SK-N-SH (cell line): ENCODE measurements at regions not wholly inside any gene's neighbourhood (a gene's known extent, or its start where the extent isn't known, plus 50 kb on each side); places are given as distances from the start of the nearest gene placed in this dataset.

ENCODE experiments used
- CTCF ChIA-PET: fragments of 300-600, 350-600 bp; formaldehyde crosslinking; extraction: SDS; loops from one replicate; lab custom pipeline; 2021; lab: Yijun Ruan, JAX
- POLR2A ChIA-PET: fragments of 350-600 bp; sonication (Branson Sonifier 250); formaldehyde crosslinking; extraction: SDS; loops from one replicate; lab custom pipeline; 2020; ENCODE audit warnings: antibody characterized with exemption, inconsistent platforms; lab: Yijun Ruan, JAX
- DNase-seq: peaks from one replicate; pipeline ENCODE4 v3.0.0; 2012
- H2AFZ ChIP-seq: fragments of 200-600 bp; sonication (generic); 2 replicates; pipeline ENCODE4 v1.8.1; 2016; ENCODE audit warnings: antibody characterized with exemption, mild to moderate bottlenecking, low read depth
- H3F3A ChIP-seq: fragments of 200-600 bp; sonication (generic); replicated peaks from 2 replicates; pipeline ENCODE3; 2016; ENCODE audit warnings: antibody characterized with exemption, mild to moderate bottlenecking; ENCODE audit not compliant: insufficient read depth
- H3K27ac ChIP-seq, 2 experiments: fragments of 200-500 bp in 1 of 2; fragments of 200-600 bp in 1 of 2; sonication (Bioruptor generic) in 1 of 2; sonication (generic), shearing (Covaris generic) in 1 of 2; 2 replicates each; pipeline versions ENCODE4 v1.5.1 to v1.6.1; 2014 to 2016; ENCODE audit warnings: low read depth in 2 of 2, inconsistent platforms in 1 of 2, low read length in 1 of 2, mild to moderate bottlenecking in 1 of 2, mixed read lengths in 1 of 2
- H3K27me3 ChIP-seq: fragments of 200-600 bp; sonication (generic), shearing (Covaris generic); 2 replicates; pipeline ENCODE4 v1.6.1; 2016; ENCODE audit warnings: mixed run types; ENCODE audit not compliant: insufficient read depth
- H3K36me3 ChIP-seq, 2 experiments: fragments of 200-500 bp in 1 of 2; fragments of 200-600 bp in 1 of 2; sonication (Bioruptor generic) in 1 of 2; sonication (generic) in 1 of 2; replicated peaks in 1 of 2; 2 replicates each; pipeline versions ENCODE3 to v1.5.1; 2014 to 2016; ENCODE audit warnings: low read length in 1 of 2, mild to moderate bottlenecking in 1 of 2; ENCODE audit not compliant: insufficient read depth in 2 of 2, control insufficient read depth in 1 of 2
- H3K4me1 ChIP-seq, 2 experiments: fragments of 200-500 bp in 1 of 2; fragments of 200-600 bp in 1 of 2; sonication (Bioruptor generic) in 1 of 2; sonication (generic), shearing (Covaris generic) in 1 of 2; 2 replicates each; pipeline versions ENCODE4 v1.5.1 to v1.6.1; 2014 to 2016; ENCODE audit warnings: low read depth in 1 of 2, low read length in 1 of 2, mixed run types in 1 of 2; ENCODE audit not compliant: insufficient read depth in 2 of 2, control insufficient read depth in 1 of 2
- H3K4me2 ChIP-seq: fragments of 200-600 bp; sonication (generic), shearing (Covaris generic); 2 replicates; pipeline ENCODE4 v1.6.1; 2017; ENCODE audit warnings: mixed run types
- H3K4me3 ChIP-seq, 2 experiments: fragments of 200-500 bp in 1 of 2; fragments of 200-600 bp in 1 of 2; sonication (Bioruptor generic) in 1 of 2; sonication (generic), shearing (Covaris generic) in 1 of 2; 2 replicates each; pipeline versions ENCODE4 v1.5.1 to v1.8.1; 2014 to 2016; ENCODE audit warnings: low read depth in 2 of 2, inconsistent platforms in 1 of 2, low read length in 1 of 2, mild to moderate bottlenecking in 1 of 2, mixed read lengths in 1 of 2, moderate library complexity in 1 of 2
- H3K79me2 ChIP-seq: fragments of 200-600 bp; sonication (generic); 2 replicates; pipeline ENCODE4 v1.8.1; 2017; ENCODE audit warnings: mild to moderate bottlenecking; ENCODE audit not compliant: insufficient read depth
- H3K9ac ChIP-seq: fragments of 200-600 bp; sonication (generic); 2 replicates; pipeline ENCODE4 v1.6.1; 2017; ENCODE audit warnings: mixed run types
- H3K9me2 ChIP-seq: fragments of 200-600 bp; sonication (generic); 2 replicates; pipeline ENCODE4 v1.6.1; 2017; ENCODE audit warnings: mixed run types
- H3K9me3 ChIP-seq: fragments of 200-600 bp; sonication (generic); 2 replicates; pipeline ENCODE4 v1.6.1; 2017; ENCODE audit warnings: mixed run types, mild to moderate bottlenecking, moderate library complexity
- H4K20me1 ChIP-seq: fragments of 200-600 bp; sonication (generic); 2 replicates; pipeline ENCODE4 v1.6.1; 2017; ENCODE audit warnings: mild to moderate bottlenecking, mixed run types; ENCODE audit not compliant: insufficient read depth
- ELF1 ChIP-seq: IDR thresholded peaks from 2 replicates; pipeline ENCODE4 v1.4.0; 2012
- EP300 ChIP-seq, 2 experiments: IDR thresholded peaks; 2 replicates each; pipeline versions ENCODE4 v1.4.0 to v1.6.1; 2012; ENCODE audit warnings: borderline replicate concordance in 1 of 2, low read depth in 1 of 2, low read length in 1 of 2
- EZH2phosphoT487 ChIP-seq: fragments of 200-600 bp; sonication (generic); IDR thresholded peaks from 2 replicates; pipeline ENCODE4 v1.6.1; 2017; ENCODE audit warnings: low read depth, mixed run types, mild to moderate bottlenecking, antibody characterized with exemption, moderate library complexity, borderline replicate concordance
- FOSL2 ChIP-seq: IDR thresholded peaks from 2 replicates; pipeline ENCODE4 v1.4.0; 2012; ENCODE audit warnings: low read depth, mild to moderate bottlenecking, moderate library complexity, borderline replicate concordance
- FOXJ3 ChIP-seq: sonication (generic); formaldehyde crosslinking; IDR thresholded peaks from 2 replicates; pipeline ENCODE4 v1.5.1; 2020; ENCODE audit warnings: mild to moderate bottlenecking, missing genetic modification reagents
- GATA2 ChIP-seq: sonication (generic); formaldehyde crosslinking; IDR thresholded peaks from 2 replicates; pipeline ENCODE4 v1.5.0; 2020; ENCODE audit warnings: mild to moderate bottlenecking, missing genetic modification reagents
- JUND ChIP-seq: IDR thresholded peaks from 2 replicates; pipeline ENCODE4 v1.4.0; 2012
- MAX ChIP-seq: IDR thresholded peaks from 2 replicates; pipeline ENCODE4 v1.4.0; 2012; ENCODE audit warnings: low read depth
- MEF2A ChIP-seq: IDR thresholded peaks from 2 replicates; pipeline ENCODE4 v1.4.0; 2012; ENCODE audit warnings: low read depth, borderline replicate concordance
- MXI1 ChIP-seq: IDR thresholded peaks from 2 replicates; pipeline ENCODE4 v1.6.1; 2012; ENCODE audit warnings: mild to moderate bottlenecking, low read depth, low read length, improper control_type of control experiment
- NFIC ChIP-seq: IDR thresholded peaks from 2 replicates; pipeline ENCODE4 v1.4.0; 2012; ENCODE audit warnings: borderline replicate concordance
- PBX3 ChIP-seq: IDR thresholded peaks from 2 replicates; pipeline ENCODE4; 2012
- POLR2AphosphoS5 ChIP-seq: IDR thresholded peaks from 2 replicates; pipeline ENCODE4 v1.6.1; 2012; ENCODE audit warnings: low read depth, low read length
- RAD21 ChIP-seq: IDR thresholded peaks from 2 replicates; pipeline ENCODE4 v1.6.1; 2012; ENCODE audit warnings: mild to moderate bottlenecking, low read length
- RFX5 ChIP-seq: IDR thresholded peaks from 2 replicates; pipeline ENCODE4 v1.6.1; 2012; ENCODE audit warnings: mild to moderate bottlenecking, improper control_type of control experiment, low read length
- SIN3A ChIP-seq: IDR thresholded peaks from 2 replicates; pipeline ENCODE4 v1.6.1; 2012; ENCODE audit warnings: low read depth, mild to moderate bottlenecking, low read length, moderate library complexity, borderline replicate concordance
- TCF12 ChIP-seq: IDR thresholded peaks from 2 replicates; pipeline ENCODE4 v1.4.0; 2012
- TEAD4 ChIP-seq: IDR thresholded peaks from 2 replicates; pipeline ENCODE4 v1.4.0; 2012; ENCODE audit warnings: mild to moderate bottlenecking, borderline replicate concordance; ENCODE audit not compliant: insufficient read depth
- WGBS: methylation state at CpG from one replicate; pipeline ENCODE4 v1.1.6; 2017; ENCODE audit warnings: low lambda C conversion rate; 5-methylcytosine and 5-hydroxymethylcytosine counted together
- TF ChIP-seq, protein P1 (sequence below): IDR thresholded peaks from 2 replicates; pipeline ENCODE4 v1.4.0; 2012; ENCODE audit warnings: low read depth, borderline replicate concordance
- TF ChIP-seq, protein P2 (sequence below): fragments of 200-600 bp; sonication (generic); IDR thresholded peaks from 2 replicates; pipeline ENCODE4 v1.6.1; 2017; ENCODE audit warnings: antibody characterized with exemption, mild to moderate bottlenecking, moderate library complexity

GRCh38 chr1:239804266-239804665, 287.4 kb upstream of the FMN2 start:
- H3K79me2 ChIP-seq = no peaks in the 10 kb centered on the region
- WGBS = 66% methylated on average over 4 of the region's 4 CpGs

GRCh38 chr1:239805042-239805441, 286.6 kb upstream of the FMN2 start:
- POLR2A ChIA-PET = no interaction called here
- WGBS = 74% methylated on average over 4 of the region's 4 CpGs
- TF ChIP-seq NFIC (no peak), JUND (no peak), MXI1 (no peak), MEF2A (no peak), RFX5 (no peak), RAD21 (no peak), FOXJ3 (CRISPR knock-in tag) (no peak), TCF12 (no peak), PBX3 (no peak), ELF1 (no peak), GATA2 (CRISPR knock-in tag) (no peak), POLR2AphosphoS5 (no peak), FOSL2 (no peak), TEAD4 (no peak), MAX (no peak)
- TF ChIP-seq, protein P1, sequence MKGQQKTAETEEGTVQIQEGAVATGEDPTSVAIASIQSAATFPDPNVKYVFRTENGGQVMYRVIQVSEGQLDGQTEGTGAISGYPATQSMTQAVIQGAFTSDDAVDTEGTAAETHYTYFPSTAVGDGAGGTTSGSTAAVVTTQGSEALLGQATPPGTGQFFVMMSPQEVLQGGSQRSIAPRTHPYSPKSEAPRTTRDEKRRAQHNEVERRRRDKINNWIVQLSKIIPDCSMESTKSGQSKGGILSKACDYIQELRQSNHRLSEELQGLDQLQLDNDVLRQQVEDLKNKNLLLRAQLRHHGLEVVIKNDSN = no peak
- TF ChIP-seq, protein P2, sequence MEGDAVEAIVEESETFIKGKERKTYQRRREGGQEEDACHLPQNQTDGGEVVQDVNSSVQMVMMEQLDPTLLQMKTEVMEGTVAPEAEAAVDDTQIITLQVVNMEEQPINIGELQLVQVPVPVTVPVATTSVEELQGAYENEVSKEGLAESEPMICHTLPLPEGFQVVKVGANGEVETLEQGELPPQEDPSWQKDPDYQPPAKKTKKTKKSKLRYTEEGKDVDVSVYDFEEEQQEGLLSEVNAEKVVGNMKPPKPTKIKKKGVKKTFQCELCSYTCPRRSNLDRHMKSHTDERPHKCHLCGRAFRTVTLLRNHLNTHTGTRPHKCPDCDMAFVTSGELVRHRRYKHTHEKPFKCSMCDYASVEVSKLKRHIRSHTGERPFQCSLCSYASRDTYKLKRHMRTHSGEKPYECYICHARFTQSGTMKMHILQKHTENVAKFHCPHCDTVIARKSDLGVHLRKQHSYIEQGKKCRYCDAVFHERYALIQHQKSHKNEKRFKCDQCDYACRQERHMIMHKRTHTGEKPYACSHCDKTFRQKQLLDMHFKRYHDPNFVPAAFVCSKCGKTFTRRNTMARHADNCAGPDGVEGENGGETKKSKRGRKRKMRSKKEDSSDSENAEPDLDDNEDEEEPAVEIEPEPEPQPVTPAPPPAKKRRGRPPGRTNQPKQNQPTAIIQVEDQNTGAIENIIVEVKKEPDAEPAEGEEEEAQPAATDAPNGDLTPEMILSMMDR = no peak

More at GRCh38 chr1:239804266-239804665, 287.4 kb upstream of the FMN2 start:
- H3K36me3 ChIP-seq = no peaks in the 10 kb centered on the region
- no peak overlapping the region for H3K9ac ChIP-seq
- H3K9me2 ChIP-seq = no peaks in the 10 kb centered on the region
- no peaks in the 10 kb centered on the region for H3K27me3 ChIP-seq
- H3F3A ChIP-seq = no peaks in the 10 kb centered on the region
- H3K4me3 ChIP-seq = no peak overlapping the region
- no peak overlapping the region for H2AFZ ChIP-seq
- no peaks in the 10 kb centered on the region for H3K9me3 ChIP-seq
- H4K20me1 ChIP-seq = no peaks in the 10 kb centered on the region
- TF ChIP-seq EZH2phosphoT487 (no peak), EP300 (IDR thresholded peaks at IDR 0.05; ENCODE audit: borderline replicate concordance in 1 of 2, low read depth in 1 of 2, low read length in 1 of 2) (no peak), TCF12 (no peak), SIN3A (no peak), MAX (no peak), GATA2 (CRISPR knock-in tag) (no peak)
- TF ChIP-seq, protein P1 = no peak
- ChIA-PET CTCF (interaction anchor here (1.9 kb wide), 1 partner anchor 34 kb away, joined by 5 read pairs; no protein-coding TSS in a partner anchor), POLR2A (no interaction called here)
- DNase-seq = no peak
- H3K27ac ChIP-seq = peak overlapping the region in 1 of 2 experiments; percentile 44; a peak in 2 of 4 replicates
- peaks cover 0 to 46% of the 10 kb centered on the region in 2 experiments; a peak in 2 of 4 replicates for H3K4me1 ChIP-seq
- no peak overlapping the region for H3K4me2 ChIP-seq

More at GRCh38 chr1:239805042-239805441, 286.6 kb upstream of the FMN2 start:
- no peaks in the 10 kb centered on the region for H3K9me2 ChIP-seq
- no peaks in the 10 kb centered on the region for H3K9me3 ChIP-seq
- H4K20me1 ChIP-seq = no peaks in the 10 kb centered on the region
- H3K4me3 ChIP-seq = no peak overlapping the region
- no peaks in the 10 kb centered on the region for H3K27me3 ChIP-seq
- H2AFZ ChIP-seq = no peak overlapping the region
- no peaks in the 10 kb centered on the region for H3K36me3 ChIP-seq
- no peaks in the 10 kb centered on the region for H3F3A ChIP-seq
- DNase-seq = no peak
- H3K9ac ChIP-seq = no peak overlapping the region
- no peaks in the 10 kb centered on the region for H3K79me2 ChIP-seq
- no peak overlapping the region for H3K4me2 ChIP-seq
- peak overlapping the region in 1 of 2 experiments; percentile 71; a peak in 2 of 4 replicates for H3K27ac ChIP-seq
- CTCF ChIA-PET = interaction anchor here (0.9 to 1.9 kb wide), 4 partner anchors 9 to 93 kb away, joined by 3 to 5 read pairs (median 4); no protein-coding TSS in a partner anchor
- peaks cover 0 to 46% of the 10 kb centered on the region in 2 experiments; a peak in 2 of 4 replicates for H3K4me1 ChIP-seq
